IMR-90 (cell line): ENCODE measurements at regions not wholly inside any gene's neighbourhood (a gene's known extent, or its start where the extent isn't known, plus 50 kb on each side); places are given as distances from the start of the nearest gene placed in this dataset.

Experiments
- ATAC-seq: fragments of 200-7000 bp; cut with Tn5 transposase; 2 replicates; pipeline ENCODE4 v1.9.1; 2020; ENCODE audit warnings: low read depth, mild to moderate bottlenecking, moderate library complexity
- BruUV-seq: library from RNA; stranded (reverse); fragments of 400-500 nt; replicated peaks from 2 replicates; lab custom pipeline; 2021; lab: Mats Ljungman, UMichigan
- CTCF ChIA-PET: fragments of 300-600 bp; formaldehyde crosslinking; extraction: SDS; loops from one replicate; lab custom pipeline; 2021; ENCODE audit warnings: antibody characterized with exemption; lab: Yijun Ruan, JAX
- POLR2A ChIA-PET: fragments of 300-600 bp; sonication (Branson Sonifier 250); formaldehyde crosslinking; loops from one replicate; lab custom pipeline; 2022; ENCODE audit warnings: antibody characterized with exemption; ENCODE audit not compliant: unreplicated experiment; lab: Charles Lee
- DNase-seq: peaks from one replicate; pipeline ENCODE4 v3.0.0; 2013
- H2AFZ ChIP-seq: replicated peaks from 2 replicates; pipeline ENCODE3; 2013; ENCODE audit warnings: low read length, mild to moderate bottlenecking; ENCODE audit not compliant: poor library complexity
- H2AK5ac ChIP-seq: 2 replicates; pipeline ENCODE4 v1.6.1; 2013; ENCODE audit warnings: low read depth, low read length, inconsistent platforms
- H2AK9ac ChIP-seq: replicated peaks from 2 replicates; pipeline ENCODE3; 2013; ENCODE audit warnings: mild to moderate bottlenecking, low read depth, low read length, moderate library complexity; ENCODE audit not compliant: poor library complexity
- H2BK120ac ChIP-seq: 2 replicates; pipeline ENCODE4 v1.6.1; 2013; ENCODE audit warnings: low read depth, low read length, inconsistent platforms
- H2BK15ac ChIP-seq: 3 replicates; pipeline ENCODE4 v1.6.1; 2013; ENCODE audit warnings: low read depth, low read length, inconsistent platforms
- H2BK20ac ChIP-seq: 2 replicates; pipeline ENCODE4 v1.6.1; 2013; ENCODE audit warnings: low read depth, mild to moderate bottlenecking, inconsistent platforms, low read length, moderate library complexity
- H2BK5ac ChIP-seq: 2 replicates; pipeline ENCODE4 v1.6.1; 2013; ENCODE audit warnings: mild to moderate bottlenecking, low read depth, low read length, inconsistent platforms; ENCODE audit not compliant: poor library complexity, severe bottlenecking
- H3K14ac ChIP-seq: replicated peaks from 2 replicates; pipeline ENCODE4 v1.6.1; 2013; ENCODE audit warnings: low read depth, low read length, inconsistent platforms
- H3K18ac ChIP-seq: 2 replicates; pipeline ENCODE4 v1.6.1; 2013; ENCODE audit warnings: low read depth, low read length, control low read depth
- H3K23ac ChIP-seq: 2 replicates; pipeline ENCODE4 v1.6.1; 2013; ENCODE audit warnings: low read depth, low read length, inconsistent platforms
- H3K27ac ChIP-seq: 2 replicates; pipeline ENCODE4 v1.5.1; 2013; ENCODE audit warnings: mild to moderate bottlenecking, control low read depth, low read length; ENCODE audit not compliant: insufficient read depth
- H3K27me3 ChIP-seq: 2 replicates; pipeline ENCODE4 v1.6.1; 2013; ENCODE audit warnings: low read length; ENCODE audit not compliant: control insufficient read depth, insufficient read depth
- H3K36me3 ChIP-seq: 2 replicates; pipeline ENCODE4 v1.6.1; 2013; ENCODE audit warnings: low read length, mixed read lengths; ENCODE audit not compliant: control insufficient read depth, insufficient read depth
- H3K4ac ChIP-seq: 2 replicates; pipeline ENCODE4 v1.6.1; 2013; ENCODE audit warnings: low read depth, low read length, inconsistent platforms
- H3K4me1 ChIP-seq: 2 replicates; pipeline ENCODE4 v1.6.1; 2013; ENCODE audit warnings: low read length, mixed read lengths; ENCODE audit not compliant: control insufficient read depth, insufficient read depth
- H3K4me2 ChIP-seq: 2 replicates; pipeline ENCODE4 v1.6.1; 2013; ENCODE audit warnings: low read depth, mild to moderate bottlenecking, control low read depth, low read length, moderate library complexity
- H3K4me3 ChIP-seq: 2 replicates; pipeline ENCODE4 v1.5.1; 2013; ENCODE audit warnings: low read depth, mild to moderate bottlenecking, control low read depth, low read length, moderate library complexity; ENCODE audit not compliant: insufficient read depth
- H3K56ac ChIP-seq: 2 replicates; pipeline ENCODE4 v1.6.1; 2013; ENCODE audit warnings: low read length, inconsistent platforms; ENCODE audit not compliant: insufficient read depth; ENCODE audit errors: extremely low read depth
- H3K79me1 ChIP-seq, 2 experiments: 2 replicates each; pipeline ENCODE4 v1.6.1; 2013; ENCODE audit warnings: low read length in 2 of 2, inconsistent platforms in 1 of 2, low read depth in 1 of 2
- H3K9ac ChIP-seq: 2 replicates; pipeline ENCODE4 v1.6.1; 2013; ENCODE audit warnings: low read depth, low read length, control low read depth
- H3K9me1 ChIP-seq: 2 replicates; pipeline ENCODE4 v1.6.1; 2013; ENCODE audit warnings: low read length, inconsistent platforms; ENCODE audit not compliant: insufficient read depth
- H3K9me3 ChIP-seq: 2 replicates; pipeline ENCODE4 v1.6.1; 2013; ENCODE audit warnings: low read length; ENCODE audit not compliant: control insufficient read depth, insufficient read depth
- H4K20me1 ChIP-seq: 2 replicates; pipeline ENCODE4 v1.6.1; 2013; ENCODE audit warnings: low read length, inconsistent platforms; ENCODE audit not compliant: insufficient read depth
- H4K5ac ChIP-seq: 2 replicates; pipeline ENCODE4 v1.6.1; 2013; ENCODE audit warnings: mild to moderate bottlenecking, low read depth, low read length, control low read depth
- H4K8ac ChIP-seq, 2 experiments: 2 replicates each; pipeline ENCODE4 v1.6.1; 2013; ENCODE audit warnings: low read depth in 2 of 2, low read length in 2 of 2, control low read depth in 1 of 2, inconsistent platforms in 1 of 2
- H4K91ac ChIP-seq: 2 replicates; pipeline ENCODE4 v1.6.1; 2013; ENCODE audit warnings: low read depth, low read length, inconsistent platforms; ENCODE audit not compliant: insufficient read depth
- CEBPB ChIP-seq: IDR thresholded peaks from 2 replicates; pipeline ENCODE4 v1.6.1; 2012; ENCODE audit warnings: low read depth, low read length, improper control_type of control experiment
- MAZ ChIP-seq: IDR thresholded peaks from 2 replicates; pipeline ENCODE4 v1.6.1; 2012; ENCODE audit warnings: low read depth, mild to moderate bottlenecking, low read length, improper control_type of control experiment, moderate library complexity, borderline replicate concordance
- RCOR1 ChIP-seq: IDR thresholded peaks from 2 replicates; pipeline ENCODE4 v1.6.1; 2012; ENCODE audit warnings: mild to moderate bottlenecking, low read length, improper control_type of control experiment; ENCODE audit not compliant: insufficient replicate concordance
- WGBS, 2 experiments: methylation state at CpG; one replicate each; pipeline versions ENCODE4 v1.1.5 to v1.1.7; 2013; ENCODE audit warnings: missing lambda C conversion rate in 2 of 2; ENCODE audit not compliant: insufficient read length in 1 of 2; ENCODE audit errors: extremely low coverage in 2 of 2; 5-methylcytosine and 5-hydroxymethylcytosine counted together
- dilution Hi-C: fragments of 300-500 bp; cut with HindIII; formaldehyde crosslinking; loops from one replicate; pipeline ENCODE4 v1.14.3; 2018; ENCODE audit warnings: low sequenced_read_pairs; ENCODE audit not compliant: unreplicated experiment
- in situ Hi-C: fragments of 300-500 bp; cut with MboI; formaldehyde crosslinking; loops from 3 replicates; pipeline ENCODE4 v1.14.3; 2019; ENCODE audit warnings: low sequenced_read_pairs, inconsistent platforms, mixed read lengths
- intact Hi-C: fragments of 100-400 bp; cut with micrococcal nuclease; formaldehyde crosslinking; loops from 2 replicates; pipeline ENCODE4 v1.10.0; 2022

- H4K8ac ChIP-seq: no peak overlapping the region
- no peaks in the 10 kb centered on the region for H3K79me1 ChIP-seq
- no peak overlapping the region for H3K4me3 ChIP-seq
- no peak overlapping the region for H3K23ac ChIP-seq
- intact Hi-C loops: no loop called here
- in situ Hi-C loops: no loop called here
- no peak for DNase-seq
- H4K20me1 ChIP-seq: no peaks in the 10 kb centered on the region
- H2BK20ac ChIP-seq: no peak overlapping the region
- H3K9me1 ChIP-seq: no peaks in the 10 kb centered on the region
- POLR2A ChIA-PET: no interaction called here
- no TSS peak for BruUV-seq
- no peak overlapping the region for H2AK5ac ChIP-seq
- H4K5ac ChIP-seq: no peak overlapping the region
- no peak overlapping the region for H3K18ac ChIP-seq
- H3K9me3 ChIP-seq: no peaks in the 10 kb centered on the region
- TF ChIP-seq MAZ (no peak), RCOR1 (no peak), CEBPB (no peak)
- no peak overlapping the region for H3K14ac ChIP-seq
- H3K27me3 ChIP-seq: no peaks in the 10 kb centered on the region
- no peak overlapping the region for H3K4me2 ChIP-seq
- no peak overlapping the region for H2BK5ac ChIP-seq
- no peak for ATAC-seq
- no peak overlapping the region for H2AK9ac ChIP-seq
- no peak overlapping the region for H3K27ac ChIP-seq
- no peak overlapping the region for H3K4ac ChIP-seq
- no peak overlapping the region for H2BK120ac ChIP-seq
- no peaks in the 10 kb centered on the region for H3K4me1 ChIP-seq
- no peak overlapping the region for H3K9ac ChIP-seq
- no peak overlapping the region for H3K56ac ChIP-seq
- no peak overlapping the region for H4K91ac ChIP-seq
- H2BK15ac ChIP-seq: no peak overlapping the region
- CTCF ChIA-PET: interaction anchor here (0.7 kb wide), 1 partner anchor 543 kb away, joined by 3 read pairs; no protein-coding TSS in a partner anchor
- no peaks in the 10 kb centered on the region for H3K36me3 ChIP-seq
- H2AFZ ChIP-seq: no peak overlapping the region
- dilution Hi-C loops: no loop called here
- no CpG with 5 or more reads among the region's 2 CpGs for WGBS, 2 experiments
Observed at GRCh38 chr4:67133162-67133561, 412.1 kb downstream of the CENPC start.
